HepG2 (cell line): ENCODE measurements at regions not wholly inside any gene's neighbourhood (a gene's known extent, or its start where the extent isn't known, plus 50 kb on each side); places are given as distances from the start of the nearest gene placed in this dataset.

ENCODE experiments used
- ATAC-seq: fragments of 200-7000 bp; cut with Tn5 transposase; 3 replicates; pipeline ENCODE4 v1.9.1; 2020; ENCODE audit warnings: mild to moderate bottlenecking, moderate library complexity
- BruUV-seq: library from RNA; stranded (reverse); fragments of 400-500 nt; replicated peaks from 2 replicates; lab custom pipeline; 2021; lab: Mats Ljungman, UMichigan
- CTCF ChIA-PET: fragments of 300-600 bp; formaldehyde crosslinking; extraction: SDS; loops from one replicate; lab custom pipeline; 2021; ENCODE audit warnings: low total read pairs, inconsistent platforms, low intra/inter-chr PET ratio; lab: Yijun Ruan, JAX
- POLR2A ChIA-PET: fragments of 350-600 bp; sonication (Branson Sonifier 250); formaldehyde crosslinking; loops from one replicate; lab custom pipeline; 2020; ENCODE audit warnings: antibody characterized with exemption, inconsistent platforms; lab: Yijun Ruan, JAX
- DNase-seq: peaks from one replicate; pipeline ENCODE4 v3.0.0-alpha.2; 2015; ENCODE audit warnings: low spot score
- FAIRE-seq: peaks from 3 replicates; lab custom pipeline; 2011; peaks lifted over from hg19 to GRCh38; lab: Jason Lieb, UNC
- H2AFZ ChIP-seq: one replicate; pipeline ENCODE4 v1.6.1; 2011; ENCODE audit warnings: low read length, inconsistent platforms
- H3K27ac ChIP-seq: fragments of 300-600 bp; 3 replicates; pipeline ENCODE4 v1.8.0; 2011; ENCODE audit warnings: mixed run types, mild to moderate bottlenecking, mixed read lengths, low read length, inconsistent platforms; ENCODE audit not compliant: insufficient read depth; ENCODE audit errors: extremely low read length
- H3K27me3 ChIP-seq, 2 experiments: fragments of 200-600 bp in 1 of 2; 2 replicates in 1 of 2; 3 replicates in 1 of 2; pipeline versions ENCODE4 v1.6.0 to v1.8.0; 2011; ENCODE audit warnings: low read length in 2 of 2, mild to moderate bottlenecking in 2 of 2, moderate library complexity in 2 of 2, inconsistent platforms in 1 of 2; ENCODE audit not compliant: insufficient read depth in 2 of 2, control insufficient read depth in 1 of 2
- H3K36me3 ChIP-seq, 2 experiments: fragments of 200-600 bp in 1 of 2; replicated peaks in 1 of 2; 2 replicates in 1 of 2; 3 replicates in 1 of 2; pipeline versions ENCODE4 v1.5.1 to v1.8.0; 2011; ENCODE audit warnings: low read length in 2 of 2, inconsistent platforms in 1 of 2; ENCODE audit not compliant: insufficient read depth in 2 of 2, control insufficient read depth in 1 of 2
- H3K4me1 ChIP-seq: 2 replicates; pipeline ENCODE4 v1.5.1; 2012; ENCODE audit warnings: low read length, inconsistent platforms; ENCODE audit not compliant: insufficient read depth
- H3K4me2 ChIP-seq: 2 replicates; pipeline ENCODE4 v1.6.0; 2011; ENCODE audit warnings: low read depth, low read length, inconsistent platforms
- H3K4me3 ChIP-seq, 3 experiments: fragments of 200-600 bp in 1 of 3; sonication (generic), shearing (Covaris generic) in 1 of 3; replicated peaks in 1 of 3; 2 replicates each; pipeline ENCODE4 v1.5.1; 2011 to 2016; ENCODE audit warnings: low read length in 3 of 3, inconsistent platforms in 2 of 3, low read depth in 2 of 3, mild to moderate bottlenecking in 2 of 3, control low read depth in 1 of 3, mixed read lengths in 1 of 3; ENCODE audit not compliant: insufficient read depth in 1 of 3
- H3K79me2 ChIP-seq: one replicate; pipeline ENCODE4 v1.6.1; 2011; ENCODE audit warnings: low read length, inconsistent platforms; ENCODE audit not compliant: insufficient read depth
- H3K9ac ChIP-seq: 2 replicates; pipeline ENCODE4 v1.6.0; 2011; ENCODE audit warnings: mild to moderate bottlenecking, low read depth, low read length, inconsistent platforms; ENCODE audit not compliant: insufficient read depth
- H3K9me3 ChIP-seq: 2 replicates; pipeline ENCODE4 v1.5.1; 2012; ENCODE audit warnings: mild to moderate bottlenecking, low read length
- H4K20me1 ChIP-seq: 2 replicates; pipeline ENCODE4 v1.6.0; 2011; ENCODE audit warnings: inconsistent platforms, mild to moderate bottlenecking, low read length, moderate library complexity; ENCODE audit not compliant: insufficient read depth
- AFF4 ChIP-seq: sonication (generic); formaldehyde crosslinking; IDR thresholded peaks from 2 replicates; pipeline ENCODE4 v1.4.0; 2020; ENCODE audit warnings: missing genetic modification reagents
- CHD4 ChIP-seq: fragments of 200-600 bp; sonication (generic); IDR thresholded peaks from 2 replicates; pipeline ENCODE4 v1.7.0; 2017; ENCODE audit warnings: mild to moderate bottlenecking, low read length, borderline replicate concordance
- FOXC1 ChIP-seq: sonication (generic); formaldehyde crosslinking; IDR thresholded peaks from 2 replicates; pipeline ENCODE4 v1.8.0; 2022; ENCODE audit warnings: mild to moderate bottlenecking, missing genetic modification reagents, borderline replicate concordance
- REXO4 ChIP-seq: sonication (generic); formaldehyde crosslinking; IDR thresholded peaks from 2 replicates; pipeline ENCODE4 v1.8.0; 2022; ENCODE audit warnings: missing genetic modification reagents, mild to moderate bottlenecking, borderline replicate concordance
- STAT5B ChIP-seq: sonication (generic); formaldehyde crosslinking; IDR thresholded peaks from 2 replicates; pipeline ENCODE4 v1.4.0; 2020; ENCODE audit warnings: missing genetic modification reagents
- TAF1 ChIP-seq: sonication (generic); formaldehyde crosslinking; IDR thresholded peaks from 2 replicates; pipeline ENCODE4 v1.4.0; 2020; ENCODE audit warnings: missing genetic modification reagents
- WGBS: methylation state at CpG from one replicate; pipeline ENCODE4 v1.1.6; 2017; ENCODE audit warnings: low lambda C conversion rate; 5-methylcytosine and 5-hydroxymethylcytosine counted together
- in situ Hi-C: cut with HindIII; loops from 2 replicates; pipeline ENCODE4 v1.10.0; 2017; ENCODE audit warnings: low pct_unique_long_range_greater_than_20kb; ENCODE audit not compliant: extremely low pct_ligation_motif_present
- intact Hi-C: fragments of 100-400 bp; cut with micrococcal nuclease; formaldehyde crosslinking; loops from one replicate; pipeline ENCODE4 v1.10.0; 2022; ENCODE audit not compliant: unreplicated experiment

- no peak overlapping the region for H3K9ac ChIP-seq
- ATAC-seq (no peak), DNase-seq (no peak), FAIRE-seq (no peak)
- TF ChIP-seq CHD4 (no peak), TAF1 (CRISPR knock-in tag) (no peak), FOXC1 (CRISPR knock-in tag) (no peak), STAT5B (CRISPR knock-in tag) (no peak), AFF4 (CRISPR knock-in tag) (no peak), REXO4 (no peak)
- peaks cover 86% of the 10 kb centered on the region for H3K9me3 ChIP-seq
- no TSS peak for BruUV-seq
- H3K4me3 ChIP-seq, result no peak overlapping the region
- H2AFZ ChIP-seq, result no peak overlapping the region
- H3K4me1 ChIP-seq, result no peaks in the 10 kb centered on the region
- in situ Hi-C loops, result no loop called here
- no peaks in the 10 kb centered on the region for H3K36me3 ChIP-seq
- WGBS, result 0% methylated on average over 1 of the region's 1 CpG
- ChIA-PET CTCF (no interaction called here), POLR2A (no interaction called here)
- intact Hi-C loops, result no loop called here
- no peaks in the 10 kb centered on the region for H3K27me3 ChIP-seq
- H3K79me2 ChIP-seq, result no peaks in the 10 kb centered on the region
- no peak overlapping the region for H3K27ac ChIP-seq
- no peak overlapping the region for H3K4me2 ChIP-seq
- H4K20me1 ChIP-seq, result no peaks in the 10 kb centered on the region
Observed at GRCh38 chr3:20503394-20504082, 317.5 kb upstream of the SGO1 start.
